ENCODE measurements at regions not wholly inside any gene's neighbourhood (a gene's known extent, or its start where the extent isn't known, plus 50 kb on each side); places are given as distances from the start of the nearest gene placed in this dataset.

- Histone ChIP-seq H3T11ph (ENCODE audit: low read length) (no peak overlapping the region), H3K79me2 (ENCODE audit: insufficient read depth, low read length) (no peaks in the 10 kb centered on the region), H3K27ac (ENCODE audit: insufficient read length, low read depth, low read length) (no peak overlapping the region), H3K79me1 (ENCODE audit: insufficient read depth, low read depth, low read length, poor library complexity, severe bottlenecking) (no peaks in the 10 kb centered on the region), H4K8ac (replicated peaks; ENCODE audit: insufficient read length, low read depth, low read length) (no peak overlapping the region), H2AK5ac (ENCODE audit: insufficient read length, low read length) (no peak overlapping the region), H2BK12ac (ENCODE audit: insufficient read length, low read depth, low read length) (no peak overlapping the region), H3K9ac (ENCODE audit: extremely low read depth, insufficient read length, low read length) (no peak overlapping the region), H3K56ac (ENCODE audit: insufficient read length, low read depth, low read length) (no peak overlapping the region), H3K9me3 (ENCODE audit: control insufficient read depth, low read depth, low read length) (no peaks in the 10 kb centered on the region), H4K20me1 (ENCODE audit: control insufficient read depth, insufficient read depth, insufficient read length) (no peaks in the 10 kb centered on the region), H2BK20ac (ENCODE audit: low read depth, low read length, poor library complexity, severe bottlenecking) (no peak overlapping the region), H3K23ac (ENCODE audit: insufficient read length, low read depth, low read length) (no peak overlapping the region), H2BK5ac (ENCODE audit: insufficient read length, low read length) (no peak overlapping the region), H3K14ac (ENCODE audit: insufficient read depth, low read length) (no peak overlapping the region), H2BK15ac (ENCODE audit: low read depth, low read length) (no peak overlapping the region), H2BK120ac (ENCODE audit: low read depth, low read length, poor library complexity, severe bottlenecking) (no peak overlapping the region), H3K4me1 (ENCODE audit: insufficient read depth, low read length) (no peaks in the 10 kb centered on the region; the same call in 1 of the 2 replicates), H2AFZ (ENCODE audit: low read length) (no peak overlapping the region), H3K27me3 (ENCODE audit: insufficient read depth, low read length) (no peaks in the 10 kb centered on the region), H4K91ac (ENCODE audit: insufficient read length, low read depth, low read length) (no peak overlapping the region), H3K18ac (ENCODE audit: insufficient read length, low read depth, low read length) (no peak overlapping the region), H4K5ac (ENCODE audit: insufficient read length, low read depth, low read length) (no peak overlapping the region), H3K4ac (ENCODE audit: low read depth, low read length) (no peak overlapping the region), H3K4me2 (ENCODE audit: insufficient read depth, insufficient read length, low read length) (no peak overlapping the region), H3K23me2 (ENCODE audit: insufficient read length, low read depth, low read length, poor library complexity, severe bottlenecking) (no peaks in the 10 kb centered on the region)
- Mint-ChIP-seq H3K4me3 (no peak overlapping the region), H3K4me1 (peaks cover 21 to 31% of the 10 kb centered on the region in 2 experiments), H3K9me3 (peaks cover 11 to 12% of the 10 kb centered on the region in 2 experiments), H3K27ac (no peak overlapping the region), H3K36me3 (ENCODE audit: insufficient read depth in 1 of 3, low read depth in 3 of 3) (peaks cover 2 to 14% (median 3%) of the 10 kb centered on the region in 3 experiments; a peak in 6 of 7 replicates), H3K27me3 (ENCODE audit: low read depth) (no peaks in the 10 kb centered on the region)
- TF ChIP-seq, protein P1, sequence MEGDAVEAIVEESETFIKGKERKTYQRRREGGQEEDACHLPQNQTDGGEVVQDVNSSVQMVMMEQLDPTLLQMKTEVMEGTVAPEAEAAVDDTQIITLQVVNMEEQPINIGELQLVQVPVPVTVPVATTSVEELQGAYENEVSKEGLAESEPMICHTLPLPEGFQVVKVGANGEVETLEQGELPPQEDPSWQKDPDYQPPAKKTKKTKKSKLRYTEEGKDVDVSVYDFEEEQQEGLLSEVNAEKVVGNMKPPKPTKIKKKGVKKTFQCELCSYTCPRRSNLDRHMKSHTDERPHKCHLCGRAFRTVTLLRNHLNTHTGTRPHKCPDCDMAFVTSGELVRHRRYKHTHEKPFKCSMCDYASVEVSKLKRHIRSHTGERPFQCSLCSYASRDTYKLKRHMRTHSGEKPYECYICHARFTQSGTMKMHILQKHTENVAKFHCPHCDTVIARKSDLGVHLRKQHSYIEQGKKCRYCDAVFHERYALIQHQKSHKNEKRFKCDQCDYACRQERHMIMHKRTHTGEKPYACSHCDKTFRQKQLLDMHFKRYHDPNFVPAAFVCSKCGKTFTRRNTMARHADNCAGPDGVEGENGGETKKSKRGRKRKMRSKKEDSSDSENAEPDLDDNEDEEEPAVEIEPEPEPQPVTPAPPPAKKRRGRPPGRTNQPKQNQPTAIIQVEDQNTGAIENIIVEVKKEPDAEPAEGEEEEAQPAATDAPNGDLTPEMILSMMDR (conservative IDR thresholded peaks at IDR 0.05), result no peak
- no peak for DNase-seq
Measured at GRCh38 chr6:22621701-22622100, 52.3 kb downstream of the HDGFL1 start.
